BLaER1 treated with 17β-estradiol and CSF1 and Interleukin-3, amounts not matched to agents 10 nM and 100 nM (cell line): ENCODE measurements at regions not wholly inside any gene's neighbourhood (a gene's known extent, or its start where the extent isn't known, plus 50 kb on each side); places are given as distances from the start of the nearest gene placed in this dataset.
A peak's percentile ranks its signal among the peaks of the same experiment; 100 is the strongest.

Experiments
- H3K27ac ChIP-seq, 11 experiments: shearing (Covaris generic); formaldehyde crosslinking; 2 replicates each; pipeline ENCODE4 v1.8.1; 2022
- H3K27me3 ChIP-seq, 11 experiments: shearing (Covaris generic); formaldehyde crosslinking; 2 replicates each; pipeline ENCODE4 v1.8.1; 2022
- H3K36me3 ChIP-seq, 11 experiments: shearing (Covaris generic); formaldehyde crosslinking; 2 replicates each; pipeline ENCODE4 v1.8.1; 2022
- H3K4me1 ChIP-seq, 10 experiments: shearing (Covaris generic); formaldehyde crosslinking; 2 replicates each; pipeline ENCODE4 v1.8.1; 2022
- H3K4me2 ChIP-seq, 11 experiments: shearing (Covaris generic); formaldehyde crosslinking; 2 replicates each; pipeline ENCODE4 v1.8.1; 2022
- H3K4me3 ChIP-seq, 10 experiments: shearing (Covaris generic); formaldehyde crosslinking; 2 replicates each; pipeline ENCODE4 v1.8.1; 2022
- H3K9ac ChIP-seq, 11 experiments: shearing (Covaris generic); formaldehyde crosslinking; 2 replicates each; pipeline ENCODE4 v1.8.1; 2022
- H3K9me3 ChIP-seq, 11 experiments: shearing (Covaris generic); formaldehyde crosslinking; replicated peaks in 1 of 11; 2 replicates each; pipeline ENCODE4 v1.8.1; 2022
- H4K20me1 ChIP-seq, 11 experiments: shearing (Covaris generic); formaldehyde crosslinking; 2 replicates each; pipeline ENCODE4 v1.8.1; 2022
- Cebpa-rat ChIP-seq, 11 experiments: shearing (Covaris generic); IDR thresholded peaks; 2 replicates each; pipeline ENCODE4 v1.8.1; 2022

- H3K4me3 ChIP-seq: no peak overlapping the region
- no peak overlapping the region for H3K9ac ChIP-seq
- H3K36me3 ChIP-seq: no peaks in the 10 kb centered on the region
- no peaks in the 10 kb centered on the region for H3K4me1 ChIP-seq
- no peak overlapping the region for H3K4me2 ChIP-seq
- no peaks in the 10 kb centered on the region for H3K9me3 ChIP-seq
- TF ChIP-seq Cebpa-rat (IDR thresholded peaks at IDR 0.05): no peak
- H3K27me3 ChIP-seq: no peaks in the 10 kb centered on the region
- H4K20me1 ChIP-seq: no peaks in the 10 kb centered on the region
- H3K27ac ChIP-seq: no peak overlapping the region
Measured at GRCh38 chr21:21818898-21819297, 820.7 kb downstream of the NCAM2 start.

GRCh38 chr21:21828130-21828529 lies 829.9 kb downstream of the NCAM2 start:
- H3K9me3 ChIP-seq: no peaks in the 10 kb centered on the region
- H3K27ac ChIP-seq: no peak overlapping the region
- no peak for TF ChIP-seq Cebpa-rat (IDR thresholded peaks at IDR 0.05)
- H3K4me1 ChIP-seq: no peaks in the 10 kb centered on the region
- H3K27me3 ChIP-seq: no peaks in the 10 kb centered on the region
- H3K9ac ChIP-seq: no peak overlapping the region
- no peaks in the 10 kb centered on the region for H3K36me3 ChIP-seq
- no peak overlapping the region for H3K4me2 ChIP-seq
- H4K20me1 ChIP-seq: no peaks in the 10 kb centered on the region
- no peak overlapping the region for H3K4me3 ChIP-seq

GRCh38 chr21:21831036-21831435 lies 832.8 kb downstream of the NCAM2 start:
- no peak overlapping the region for H3K4me2 ChIP-seq
- no peaks in the 10 kb centered on the region for H3K9me3 ChIP-seq
- no peak overlapping the region for H3K27ac ChIP-seq
- no peaks in the 10 kb centered on the region for H3K4me1 ChIP-seq
- H4K20me1 ChIP-seq: no peaks in the 10 kb centered on the region
- TF ChIP-seq Cebpa-rat (IDR thresholded peaks at IDR 0.05): no peak
- no peaks in the 10 kb centered on the region for H3K27me3 ChIP-seq
- H3K9ac ChIP-seq: no peak overlapping the region
- no peaks in the 10 kb centered on the region for H3K36me3 ChIP-seq
- H3K4me3 ChIP-seq: no peak overlapping the region

GRCh38 chr21:21845901-21846300 lies 847.7 kb downstream of the NCAM2 start:
- no peak for TF ChIP-seq Cebpa-rat (IDR thresholded peaks at IDR 0.05)

GRCh38 chr21:21851205-21851604 lies 853.0 kb downstream of the NCAM2 start:
- no peaks in the 10 kb centered on the region for H3K36me3 ChIP-seq
- H3K4me2 ChIP-seq: no peak overlapping the region
- no peak for TF ChIP-seq Cebpa-rat (IDR thresholded peaks at IDR 0.05)
- H3K4me1 ChIP-seq: no peaks in the 10 kb centered on the region
- H3K27ac ChIP-seq: no peak overlapping the region
- H3K27me3 ChIP-seq: no peaks in the 10 kb centered on the region
- no peak overlapping the region for H3K9ac ChIP-seq
- peaks cover 0 to 10% (median 0%) of the 10 kb centered on the region in 11 experiments; a peak in 4 of 22 replicates for H3K9me3 ChIP-seq
- H4K20me1 ChIP-seq: no peaks in the 10 kb centered on the region
- H3K4me3 ChIP-seq: no peak overlapping the region

More at GRCh38 chr21:21845901-21846300, 847.7 kb downstream of the NCAM2 start:
- H3K27ac ChIP-seq: no peak overlapping the region
- H3K4me2 ChIP-seq: no peak overlapping the region
- H3K9ac ChIP-seq: no peak overlapping the region
- no peaks in the 10 kb centered on the region for H3K36me3 ChIP-seq
- H4K20me1 ChIP-seq: no peaks in the 10 kb centered on the region
- H3K4me1 ChIP-seq: no peaks in the 10 kb centered on the region
- H3K4me3 ChIP-seq: no peak overlapping the region
- H3K27me3 ChIP-seq: no peaks in the 10 kb centered on the region
- H3K9me3 ChIP-seq: peaks cover 0 to 12% (median 7%) of the 10 kb centered on the region in 11 experiments; a peak in 10 of 22 replicates

GRCh38 chr21:21851657-21852056 lies 853.4 kb downstream of the NCAM2 start:
- Histone ChIP-seq H3K36me3 (no peaks in the 10 kb centered on the region), H3K4me1 (no peaks in the 10 kb centered on the region), H3K27me3 (no peaks in the 10 kb centered on the region), H4K20me1 (no peaks in the 10 kb centered on the region), H3K27ac (no peak overlapping the region), H3K9ac (no peak overlapping the region), H3K4me2 (no peak overlapping the region), H3K4me3 (no peak overlapping the region), H3K9me3 (peaks cover 0 to 10% (median 0%) of the 10 kb centered on the region in 11 experiments; a peak in 4 of 22 replicates)
- no peak for TF ChIP-seq Cebpa-rat (IDR thresholded peaks at IDR 0.05)

GRCh38 chr21:21858502-21859334 lies 860.5 kb downstream of the NCAM2 start:
- Histone ChIP-seq H3K9ac (no peak overlapping the region), H3K4me1 (peaks cover 0 to 11% (median 5%) of the 10 kb centered on the region in 10 experiments; a peak in 9 of 20 replicates), H4K20me1 (no peaks in the 10 kb centered on the region), H3K36me3 (no peaks in the 10 kb centered on the region), H3K9me3 (peaks cover 0 to 10% (median 0%) of the 10 kb centered on the region in 11 experiments; a peak in 4 of 22 replicates), H3K4me3 (no peak overlapping the region), H3K27ac (no peak overlapping the region), H3K27me3 (no peaks in the 10 kb centered on the region), H3K4me2 (no peak overlapping the region)
- TF ChIP-seq Cebpa-rat (IDR thresholded peaks at IDR 0.05): no peak

- Histone ChIP-seq H3K4me1 (peaks cover 0 to 11% (median 5%) of the 10 kb centered on the region in 10 experiments; a peak in 9 of 20 replicates), H3K36me3 (no peaks in the 10 kb centered on the region), H3K4me2 (peak overlapping the region in 6 of 11 experiments; percentile 3 to 53 (median 29); a peak in 6 of 22 replicates), H3K4me3 (no peak overlapping the region), H3K27ac (no peak overlapping the region), H3K9me3 (no peaks in the 10 kb centered on the region), H3K27me3 (no peaks in the 10 kb centered on the region), H4K20me1 (no peaks in the 10 kb centered on the region), H3K9ac (no peak overlapping the region)
- TF ChIP-seq Cebpa-rat (IDR thresholded peaks at IDR 0.05): no peak
Measured at GRCh38 chr21:21860888-21861287, 862.7 kb downstream of the NCAM2 start.

GRCh38 chr21:21864321-21864840 lies 866.2 kb downstream of the NCAM2 start:
- Histone ChIP-seq H3K9ac (no peak overlapping the region), H3K9me3 (no peaks in the 10 kb centered on the region), H3K4me3 (no peak overlapping the region), H3K36me3 (no peaks in the 10 kb centered on the region), H4K20me1 (no peaks in the 10 kb centered on the region), H3K27ac (no peak overlapping the region), H3K4me1 (peaks cover 0 to 11% (median 5%) of the 10 kb centered on the region in 10 experiments; a peak in 9 of 20 replicates), H3K4me2 (no peak overlapping the region), H3K27me3 (no peaks in the 10 kb centered on the region)
- TF ChIP-seq Cebpa-rat (IDR thresholded peaks at IDR 0.05): no peak
